Transverse colon (tissue), 4 donors: ENCODE measurements at regions not wholly inside any gene's neighbourhood (a gene's known extent, or its start where the extent isn't known, plus 50 kb on each side); places are given as distances from the start of the nearest gene placed in this dataset.

ENCODE experiments used
- EP300 ChIP-seq: sonication (generic); formaldehyde crosslinking; IDR thresholded peaks from one replicate; pipeline ENCODE4 v1.6.1; 2017; ENCODE audit warnings: antibody characterized with exemption, low read depth
- POLR2A ChIP-seq: fragments of 450-650 bp; IDR thresholded peaks from one replicate; pipeline ENCODE4 v1.6.1; 2016; ENCODE audit warnings: antibody characterized with exemption, mild to moderate bottlenecking, moderate library complexity
- POLR2AphosphoS5 ChIP-seq, 3 donors: sonication (generic); formaldehyde crosslinking; IDR thresholded peaks; one replicate each; pipeline ENCODE4 v1.6.1; 2016; ENCODE audit warnings: antibody characterized with exemption in 3 of 3
- TF ChIP-seq, protein P1 (sequence below), 5 experiments: fragments of 200-600 bp in 3 of 5; fragments of 450-650 bp in 2 of 5; sonication (generic) in 3 of 5; IDR thresholded peaks; 1 replicate in 2 of 5; 2 replicates in 3 of 5; pipeline ENCODE4 v1.5.1; 2016 to 2017; ENCODE audit warnings: antibody characterized with exemption in 5 of 5, inconsistent platforms in 3 of 5, mild to moderate bottlenecking in 2 of 5, moderate library complexity in 1 of 5

DNA sequence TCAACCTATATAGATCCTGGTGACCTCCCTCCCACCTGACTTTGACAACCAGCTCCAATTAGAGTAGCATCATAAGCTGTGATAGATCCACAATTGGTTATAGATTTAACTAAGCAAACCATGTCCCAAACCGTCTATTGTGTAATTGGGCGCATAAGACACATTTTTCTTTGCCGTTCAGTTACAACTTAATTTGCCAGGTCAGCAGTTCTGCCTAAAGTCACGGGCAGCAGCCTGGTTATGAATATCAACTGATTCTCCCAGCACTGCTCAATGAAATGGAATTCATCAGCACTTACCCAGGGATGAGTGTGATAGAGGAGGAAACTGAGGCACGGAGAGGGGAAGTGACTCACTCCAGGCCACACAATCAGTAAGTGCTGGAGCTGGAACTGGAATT is 73.4 kb downstream of the KLHDC7A start:
- TF ChIP-seq POLR2A (no peak), POLR2AphosphoS5 (IDR thresholded peaks at IDR 0.05) (no peak), EP300 (no peak)
- TF ChIP-seq, protein P1, sequence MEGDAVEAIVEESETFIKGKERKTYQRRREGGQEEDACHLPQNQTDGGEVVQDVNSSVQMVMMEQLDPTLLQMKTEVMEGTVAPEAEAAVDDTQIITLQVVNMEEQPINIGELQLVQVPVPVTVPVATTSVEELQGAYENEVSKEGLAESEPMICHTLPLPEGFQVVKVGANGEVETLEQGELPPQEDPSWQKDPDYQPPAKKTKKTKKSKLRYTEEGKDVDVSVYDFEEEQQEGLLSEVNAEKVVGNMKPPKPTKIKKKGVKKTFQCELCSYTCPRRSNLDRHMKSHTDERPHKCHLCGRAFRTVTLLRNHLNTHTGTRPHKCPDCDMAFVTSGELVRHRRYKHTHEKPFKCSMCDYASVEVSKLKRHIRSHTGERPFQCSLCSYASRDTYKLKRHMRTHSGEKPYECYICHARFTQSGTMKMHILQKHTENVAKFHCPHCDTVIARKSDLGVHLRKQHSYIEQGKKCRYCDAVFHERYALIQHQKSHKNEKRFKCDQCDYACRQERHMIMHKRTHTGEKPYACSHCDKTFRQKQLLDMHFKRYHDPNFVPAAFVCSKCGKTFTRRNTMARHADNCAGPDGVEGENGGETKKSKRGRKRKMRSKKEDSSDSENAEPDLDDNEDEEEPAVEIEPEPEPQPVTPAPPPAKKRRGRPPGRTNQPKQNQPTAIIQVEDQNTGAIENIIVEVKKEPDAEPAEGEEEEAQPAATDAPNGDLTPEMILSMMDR (IDR thresholded peaks at IDR 0.05): no peak
